Neural cell (in vitro differentiated cells): ENCODE measurements at regions not wholly inside any gene's neighbourhood (a gene's known extent, or its start where the extent isn't known, plus 50 kb on each side); places are given as distances from the start of the nearest gene placed in this dataset.

Source experiments
- H2AFZ ChIP-seq: fragments of 200-600, 300-800 bp; sonication (generic), shearing (Covaris generic); 2 replicates; pipeline ENCODE4 v1.6.0; 2014; ENCODE audit warnings: low read depth, mild to moderate bottlenecking, antibody characterized with exemption, low read length, moderate library complexity
- H3F3A ChIP-seq: fragments of 200-600 bp; shearing (Covaris generic); 2 replicates; pipeline ENCODE4 v1.6.1; 2016; ENCODE audit warnings: mild to moderate bottlenecking, moderate library complexity, mixed read lengths, antibody characterized with exemption, low read length; ENCODE audit not compliant: insufficient read depth, poor library complexity, severe bottlenecking
- H3K27ac ChIP-seq: fragments of 200-600, 300-800 bp; sonication (generic), shearing (Covaris generic); 2 replicates; pipeline ENCODE4 v1.5.1; 2014; ENCODE audit warnings: mild to moderate bottlenecking, low read length, moderate library complexity
- H3K27me3 ChIP-seq: fragments of 300-800, 200-600 bp; sonication (generic), shearing (Covaris generic); 2 replicates; pipeline ENCODE4 v1.6.0; 2014; ENCODE audit warnings: mild to moderate bottlenecking, low read depth, low read length, moderate library complexity; ENCODE audit not compliant: insufficient read depth
- H3K36me3 ChIP-seq: fragments of 300-800, 200-600 bp; sonication (generic), shearing (Covaris generic); 2 replicates; pipeline ENCODE4 v1.5.1; 2014; ENCODE audit warnings: mild to moderate bottlenecking, antibody characterized with exemption, low read length, moderate library complexity; ENCODE audit not compliant: insufficient read depth
- H3K4me2 ChIP-seq: fragments of 300-800, 200-600 bp; sonication (generic), shearing (Covaris generic); 2 replicates; pipeline ENCODE4 v1.6.0; 2014; ENCODE audit warnings: mild to moderate bottlenecking, low read length
- H3K4me3 ChIP-seq: fragments of 300-800, 200-600 bp; sonication (generic), shearing (Covaris generic); 2 replicates; pipeline ENCODE4 v1.5.1; 2014; ENCODE audit warnings: mild to moderate bottlenecking, low read length, moderate library complexity
- H3K79me2 ChIP-seq: fragments of 200-600 bp; shearing (Covaris generic); replicated peaks from 2 replicates; pipeline ENCODE4 v1.6.0; 2014; ENCODE audit warnings: mild to moderate bottlenecking, low read length, moderate library complexity; ENCODE audit not compliant: insufficient read depth
- H3K9ac ChIP-seq: fragments of 300-800, 200-600 bp; sonication (generic), shearing (Covaris generic); 2 replicates; pipeline ENCODE4 v1.6.1; 2016; ENCODE audit warnings: mild to moderate bottlenecking, low read length, mixed read lengths
- H3K9me2 ChIP-seq: fragments of 200-600 bp; shearing (Covaris generic); 2 replicates; pipeline ENCODE4 v1.6.1; 2016; ENCODE audit warnings: mild to moderate bottlenecking, low read length, mixed read lengths; ENCODE audit not compliant: insufficient read depth
- H3K9me3 ChIP-seq: fragments of 200-600, 300-800 bp; sonication (generic), shearing (Covaris generic); 2 replicates; pipeline ENCODE4 v1.6.1; 2016; ENCODE audit warnings: mild to moderate bottlenecking, mixed run types, low read length, moderate library complexity, mixed read lengths
- H4K20me1 ChIP-seq: fragments of 200-600 bp; shearing (Covaris generic); 2 replicates; pipeline ENCODE4 v1.6.1; 2016; ENCODE audit warnings: mild to moderate bottlenecking, mixed run types; ENCODE audit not compliant: insufficient read depth
- CTCF ChIP-seq: fragments of 450-650 bp; IDR thresholded peaks from 2 replicates; pipeline ENCODE4 v1.5.1; 2014; ENCODE audit warnings: antibody characterized with exemption, mild to moderate bottlenecking, moderate library complexity; ENCODE audit not compliant: poor library complexity, severe bottlenecking
- EP300 ChIP-seq: fragments of 450-650 bp; conservative IDR thresholded peaks from 2 replicates; pipeline ENCODE4 v1.6.1; 2014; ENCODE audit warnings: antibody characterized with exemption, mild to moderate bottlenecking, moderate library complexity; ENCODE audit not compliant: poor library complexity, severe bottlenecking
- EZH2 ChIP-seq: fragments of 200-600, 300-800 bp; shearing (Covaris generic), sonication (generic); IDR thresholded peaks from 2 replicates; pipeline ENCODE4 v1.6.1; 2014; ENCODE audit warnings: antibody characterized with exemption, low read length, borderline replicate concordance, mild to moderate bottlenecking; ENCODE audit not compliant: insufficient read depth, poor library complexity, severe bottlenecking
- MXI1 ChIP-seq: fragments of 450-650 bp; conservative IDR thresholded peaks from 2 replicates; pipeline ENCODE4 v1.6.1; 2014; ENCODE audit warnings: antibody characterized with exemption, mild to moderate bottlenecking; ENCODE audit not compliant: poor library complexity, severe bottlenecking
- POLR2AphosphoS5 ChIP-seq: IDR thresholded peaks from 2 replicates; pipeline ENCODE4 v1.6.1; 2012
- RAD21 ChIP-seq: fragments of 450-650 bp; conservative IDR thresholded peaks from 2 replicates; pipeline ENCODE4 v1.6.1; 2014; ENCODE audit warnings: antibody characterized with exemption, mild to moderate bottlenecking, moderate library complexity
- REST ChIP-seq: IDR thresholded peaks from 2 replicates; pipeline ENCODE4 v1.6.1; 2012; ENCODE audit warnings: borderline replicate concordance
- SMC3 ChIP-seq: fragments of 450-650 bp; conservative IDR thresholded peaks from 2 replicates; pipeline ENCODE4 v1.6.1; 2014; ENCODE audit warnings: antibody characterized with exemption, mild to moderate bottlenecking, moderate library complexity; ENCODE audit not compliant: poor library complexity
- TAF1 ChIP-seq: IDR thresholded peaks from 2 replicates; pipeline ENCODE4 v1.6.1; 2012; ENCODE audit warnings: low read depth

DNA sequence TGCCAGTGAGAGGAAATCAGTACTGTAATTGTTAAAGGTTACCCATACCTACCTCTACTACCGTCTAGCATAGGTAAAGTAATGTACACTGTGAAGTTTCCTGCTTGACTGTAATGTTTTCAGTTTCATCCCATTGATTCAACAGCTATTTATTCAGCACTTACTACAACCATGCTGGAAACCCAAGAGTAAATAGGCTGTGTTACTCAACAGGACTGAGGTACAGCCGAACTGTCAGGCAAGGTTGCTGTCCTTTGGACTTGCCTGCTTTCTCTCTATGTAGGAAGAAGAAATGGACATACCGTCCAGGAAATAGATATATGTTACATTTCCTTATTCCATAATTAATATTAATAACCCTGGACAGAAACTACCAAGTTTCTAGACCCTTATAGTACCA lies 265.5 kb downstream of the NR2F2 start:
- no peaks in the 10 kb centered on the region for H3K36me3 ChIP-seq

GRCh38 chr15:96598514-96598913 lies 268.0 kb downstream of the NR2F2 start:
- Histone ChIP-seq H3K79me2 (no peaks in the 10 kb centered on the region), H3K27me3 (no peaks in the 10 kb centered on the region), H4K20me1 (no peaks in the 10 kb centered on the region), H3K9me3 (no peaks in the 10 kb centered on the region), H2AFZ (no peak overlapping the region), H3K36me3 (no peaks in the 10 kb centered on the region), H3K9me2 (no peaks in the 10 kb centered on the region), H3K4me2 (no peak overlapping the region), H3K4me3 (peak overlapping the region; percentile 22), H3F3A (no peaks in the 10 kb centered on the region), H3K9ac (no peak overlapping the region), H3K27ac (peak overlapping the region; percentile 72)
- TF ChIP-seq EZH2 (no peak), EP300 (peak; percentile 59)

More for the DNA sequence above, 265.5 kb downstream of the NR2F2 start:
- no peaks in the 10 kb centered on the region for H3K79me2 ChIP-seq
- no peak overlapping the region for H3K9ac ChIP-seq
- no peaks in the 10 kb centered on the region for H3K9me2 ChIP-seq
- no peak overlapping the region for H3K27ac ChIP-seq
- H3F3A ChIP-seq: no peaks in the 10 kb centered on the region
- no peaks in the 10 kb centered on the region for H3K27me3 ChIP-seq
- no peak overlapping the region for H2AFZ ChIP-seq
- no peak overlapping the region for H3K4me3 ChIP-seq
- no peak overlapping the region for H3K4me2 ChIP-seq
- TF ChIP-seq TAF1: no peak
- TF ChIP-seq RAD21: no peak
- no peak for TF ChIP-seq EZH2
- no peak for TF ChIP-seq CTCF
- no peak for TF ChIP-seq MXI1
- no peak for TF ChIP-seq EP300
- no peak for TF ChIP-seq SMC3
- no peak for TF ChIP-seq POLR2AphosphoS5
- TF ChIP-seq REST: no peak
- no peaks in the 10 kb centered on the region for H3K9me3 ChIP-seq
- no peaks in the 10 kb centered on the region for H4K20me1 ChIP-seq

DNA sequence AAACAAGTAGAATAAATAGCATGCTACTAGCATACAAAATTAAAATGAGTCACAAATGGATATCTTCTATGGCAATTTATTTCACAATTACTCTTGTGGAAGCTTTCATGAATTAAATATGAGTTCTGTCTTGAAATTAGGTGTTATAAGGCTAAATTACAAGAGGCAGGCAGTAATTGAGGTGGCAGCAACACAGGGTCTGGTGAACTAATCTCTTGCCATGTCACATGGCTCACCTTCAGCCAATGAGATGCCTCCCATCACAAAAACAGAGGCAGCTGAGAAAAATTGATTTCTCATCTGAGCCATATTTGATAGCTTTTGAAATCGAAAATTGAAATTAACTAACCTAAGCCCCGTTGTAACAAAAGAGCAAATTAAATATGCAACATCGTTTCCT lies 268.8 kb downstream of the NR2F2 start:
- no peak overlapping the region for H3K4me3 ChIP-seq
- no peak overlapping the region for H3K9ac ChIP-seq
- no peak overlapping the region for H2AFZ ChIP-seq
- no peaks in the 10 kb centered on the region for H3K9me2 ChIP-seq
- no peaks in the 10 kb centered on the region for H4K20me1 ChIP-seq
- no peaks in the 10 kb centered on the region for H3K27me3 ChIP-seq
- no peaks in the 10 kb centered on the region for H3K36me3 ChIP-seq
- no peaks in the 10 kb centered on the region for H3F3A ChIP-seq
- TF ChIP-seq CTCF (no peak), EZH2 (no peak), POLR2AphosphoS5 (no peak), REST (no peak), SMC3 (no peak), TAF1 (no peak), RAD21 (no peak), EP300 (no peak), MXI1 (no peak)
- H3K4me2 ChIP-seq: no peak overlapping the region
- H3K9me3 ChIP-seq: no peaks in the 10 kb centered on the region
- H3K27ac ChIP-seq: peak overlapping the region; percentile 72
- no peaks in the 10 kb centered on the region for H3K79me2 ChIP-seq
